ENCODE measurements at regions not wholly inside any gene's neighbourhood (a gene's known extent, or its start where the extent isn't known, plus 50 kb on each side); places are given as distances from the start of the nearest gene placed in this dataset.

GRCh38 chr7:91408388-91409154, 144.3 kb downstream of the FZD1 start:
- no peak overlapping the region for H3K4me3 Mint-ChIP-seq (ENCODE audit: unreplicated experiment)
- H3K36me3 Mint-ChIP-seq (ENCODE audit: low read depth), result no peaks in the 10 kb centered on the region
- peaks cover 29% of the 10 kb centered on the region for H3K4me1 Mint-ChIP-seq (ENCODE audit: low read depth)
- H3K9me3 Mint-ChIP-seq (ENCODE audit: low read depth), result no peaks in the 10 kb centered on the region
- no peaks in the 10 kb centered on the region for H3K27me3 Mint-ChIP-seq (ENCODE audit: low read depth)
- TF ChIP-seq CTCF (IDR thresholded peaks at IDR 0.05), result no peak
- no peak for DNase-seq (ENCODE audit: low spot score)
- H3K27ac Mint-ChIP-seq (ENCODE audit: unreplicated experiment), result peak overlapping the region; percentile 22

- no peak for TF ChIP-seq CTCF (IDR thresholded peaks at IDR 0.05)
- peaks cover 25% of the 10 kb centered on the region for H3K4me1 Mint-ChIP-seq (ENCODE audit: low read depth)
- H3K36me3 Mint-ChIP-seq (ENCODE audit: low read depth), result no peaks in the 10 kb centered on the region
- no peak overlapping the region for H3K4me3 Mint-ChIP-seq (ENCODE audit: unreplicated experiment)
- no peaks in the 10 kb centered on the region for H3K27me3 Mint-ChIP-seq (ENCODE audit: low read depth)
- H3K27ac Mint-ChIP-seq (ENCODE audit: unreplicated experiment), result no peak overlapping the region
- H3K9me3 Mint-ChIP-seq (ENCODE audit: low read depth), result no peaks in the 10 kb centered on the region
- DNase-seq (ENCODE audit: low spot score), result no peak
These were observed 146.8 kb downstream of the FZD1 start for GRCh38 chr7:91411060-91411459.

GRCh38 chr7:91412298-91412697, 148.1 kb downstream of the FZD1 start:
- Mint-ChIP-seq H3K36me3 (ENCODE audit: low read depth) (no peaks in the 10 kb centered on the region), H3K4me1 (ENCODE audit: low read depth) (peaks cover 24% of the 10 kb centered on the region), H3K27ac (ENCODE audit: unreplicated experiment) (peak overlapping the region; percentile 39), H3K9me3 (ENCODE audit: low read depth) (no peaks in the 10 kb centered on the region), H3K4me3 (ENCODE audit: unreplicated experiment) (no peak overlapping the region), H3K27me3 (ENCODE audit: low read depth) (no peaks in the 10 kb centered on the region)
- DNase-seq (ENCODE audit: low spot score), result no peak
- no peak for TF ChIP-seq CTCF (IDR thresholded peaks at IDR 0.05)

- Mint-ChIP-seq H3K4me3 (ENCODE audit: unreplicated experiment) (no peak overlapping the region), H3K27ac (ENCODE audit: unreplicated experiment) (no peak overlapping the region), H3K4me1 (ENCODE audit: low read depth) (peaks cover 7% of the 10 kb centered on the region), H3K27me3 (ENCODE audit: low read depth) (no peaks in the 10 kb centered on the region), H3K9me3 (ENCODE audit: low read depth) (no peaks in the 10 kb centered on the region), H3K36me3 (ENCODE audit: low read depth) (peaks cover 1% of the 10 kb centered on the region)
- no peak for TF ChIP-seq CTCF (IDR thresholded peaks at IDR 0.05)
- DNase-seq (ENCODE audit: low spot score), result no peak
These were observed 150.5 kb downstream of the FZD1 start for GRCh38 chr7:91414734-91415133.

GRCh38 chr7:91416155-91416865, 152.1 kb downstream of the FZD1 start:
- H3K27me3 Mint-ChIP-seq (ENCODE audit: low read depth), result no peaks in the 10 kb centered on the region
- H3K4me3 Mint-ChIP-seq (ENCODE audit: unreplicated experiment), result no peak overlapping the region
- DNase-seq (ENCODE audit: low spot score), result no peak
- TF ChIP-seq CTCF (IDR thresholded peaks at IDR 0.05), result no peak
- H3K9me3 Mint-ChIP-seq (ENCODE audit: low read depth), result no peaks in the 10 kb centered on the region
- peaks cover 7% of the 10 kb centered on the region for H3K4me1 Mint-ChIP-seq (ENCODE audit: low read depth)
- H3K27ac Mint-ChIP-seq (ENCODE audit: unreplicated experiment), result no peak overlapping the region
- H3K36me3 Mint-ChIP-seq (ENCODE audit: low read depth), result peaks cover 1% of the 10 kb centered on the region

All from chondrocyte (in vitro differentiated cells).